ENCODE measurements at regions not wholly inside any gene's neighbourhood (a gene's known extent, or its start where the extent isn't known, plus 50 kb on each side); places are given as distances from the start of the nearest gene placed in this dataset.

GRCh38 chr1:209402697-209403096, 180.8 kb upstream of the CAMK1G start:
- Histone ChIP-seq H3K27ac (ENCODE audit: low read depth in 1 of 2, low read length in 2 of 2) (no peak overlapping the region), H3K9ac (ENCODE audit: insufficient read depth, low read length, poor library complexity, severe bottlenecking) (no peak overlapping the region), H3K4me1 (ENCODE audit: control insufficient read depth in 1 of 2, insufficient read depth in 2 of 2, low read length in 2 of 2) (peaks cover 46 to 48% of the 10 kb centered on the region in 2 donors), H3K4me3 (replicated peaks in 1 of 3; ENCODE audit: low read depth in 2 of 3, low read length in 3 of 3) (no peak overlapping the region), H3K79me2 (ENCODE audit: insufficient read depth, low read length) (no peaks in the 10 kb centered on the region), H4K20me1 (ENCODE audit: insufficient read depth, low read length) (no peaks in the 10 kb centered on the region), H3K27me3 (ENCODE audit: control insufficient read depth in 2 of 2, insufficient read depth in 2 of 2, low read length in 2 of 2) (no peaks in the 10 kb centered on the region), H3K9me3 (replicated peaks in 1 of 2; ENCODE audit: control insufficient read depth in 1 of 2, insufficient read depth in 1 of 2, low read length in 2 of 2) (no peaks in the 10 kb centered on the region), H3K36me3 (replicated peaks in 1 of 2; ENCODE audit: control insufficient read depth in 1 of 2, insufficient read depth in 2 of 2, low read length in 2 of 2) (no peaks in the 10 kb centered on the region), H3K4me2 (replicated peaks; ENCODE audit: extremely low read depth, low read length, poor library complexity, severe bottlenecking) (no peak overlapping the region), H2AFZ (ENCODE audit: insufficient read depth, low read depth, low read length, poor library complexity, severe bottlenecking) (no peak overlapping the region)
- intact Hi-C loops (cut with micrococcal nuclease) = no loop called here
- no peak overlapping the region for H3K4me3 Mint-ChIP-seq
- 93% methylated on average over 2 of the region's 2 CpGs for WGBS (ENCODE audit: insufficient coverage)
- peaks cover 0 to 5% (median 0%) of the 10 kb centered on the region in 3 donors for H3K27me3 Mint-ChIP-seq (ENCODE audit: low read depth in 3 of 3)
- H3K27ac Mint-ChIP-seq = no peak overlapping the region
- peaks cover 0 to 1% (median 0%) of the 10 kb centered on the region in 7 donors for H3K9me3 Mint-ChIP-seq
- no peaks in the 10 kb centered on the region for H3K36me3 Mint-ChIP-seq
- peak; percentile 23 to 59 (median 40) for DNase-seq
- TF ChIP-seq CTCF (IDR thresholded peaks at IDR 0.05) = no peak
- peaks cover 44% of the 10 kb centered on the region for H3K4me1 Mint-ChIP-seq

GRCh38 chr1:209403921-209404320, 179.6 kb upstream of the CAMK1G start:
- no peak overlapping the region for H3K27ac Mint-ChIP-seq
- Histone ChIP-seq H4K20me1 (ENCODE audit: insufficient read depth, low read length) (no peaks in the 10 kb centered on the region), H3K27ac (ENCODE audit: low read depth in 1 of 2, low read length in 2 of 2) (no peak overlapping the region), H3K9ac (ENCODE audit: insufficient read depth, low read length, poor library complexity, severe bottlenecking) (no peak overlapping the region), H3K36me3 (replicated peaks in 1 of 2; ENCODE audit: control insufficient read depth in 1 of 2, insufficient read depth in 2 of 2, low read length in 2 of 2) (no peaks in the 10 kb centered on the region), H3K79me2 (ENCODE audit: insufficient read depth, low read length) (no peaks in the 10 kb centered on the region), H3K4me3 (replicated peaks in 1 of 3; ENCODE audit: low read depth in 2 of 3, low read length in 3 of 3) (no peak overlapping the region), H3K27me3 (ENCODE audit: control insufficient read depth in 2 of 2, insufficient read depth in 2 of 2, low read length in 2 of 2) (no peaks in the 10 kb centered on the region), H3K4me2 (replicated peaks; ENCODE audit: extremely low read depth, low read length, poor library complexity, severe bottlenecking) (no peak overlapping the region), H3K9me3 (replicated peaks in 1 of 2; ENCODE audit: control insufficient read depth in 1 of 2, insufficient read depth in 1 of 2, low read length in 2 of 2) (no peaks in the 10 kb centered on the region), H2AFZ (ENCODE audit: insufficient read depth, low read depth, low read length, poor library complexity, severe bottlenecking) (no peak overlapping the region), H3K4me1 (ENCODE audit: control insufficient read depth in 1 of 2, insufficient read depth in 2 of 2, low read length in 2 of 2) (peaks cover 37 to 41% of the 10 kb centered on the region in 2 donors)
- TF ChIP-seq CTCF (IDR thresholded peaks at IDR 0.05) = no peak
- DNase-seq = no peak
- H3K9me3 Mint-ChIP-seq = peaks cover 0 to 1% (median 0%) of the 10 kb centered on the region in 7 donors
- intact Hi-C loops (cut with micrococcal nuclease) = no loop called here
- peaks cover 0 to 5% (median 0%) of the 10 kb centered on the region in 3 donors for H3K27me3 Mint-ChIP-seq (ENCODE audit: low read depth in 3 of 3)
- H3K36me3 Mint-ChIP-seq = no peaks in the 10 kb centered on the region
- 95% methylated on average over 4 of the region's 7 CpGs for WGBS (ENCODE audit: insufficient coverage)
- H3K4me1 Mint-ChIP-seq = peaks cover 36% of the 10 kb centered on the region
- no peak overlapping the region for H3K4me3 Mint-ChIP-seq
